ENCODE measurements at regions not wholly inside any gene's neighbourhood (a gene's known extent, or its start where the extent isn't known, plus 50 kb on each side); places are given as distances from the start of the nearest gene placed in this dataset.

DNA sequence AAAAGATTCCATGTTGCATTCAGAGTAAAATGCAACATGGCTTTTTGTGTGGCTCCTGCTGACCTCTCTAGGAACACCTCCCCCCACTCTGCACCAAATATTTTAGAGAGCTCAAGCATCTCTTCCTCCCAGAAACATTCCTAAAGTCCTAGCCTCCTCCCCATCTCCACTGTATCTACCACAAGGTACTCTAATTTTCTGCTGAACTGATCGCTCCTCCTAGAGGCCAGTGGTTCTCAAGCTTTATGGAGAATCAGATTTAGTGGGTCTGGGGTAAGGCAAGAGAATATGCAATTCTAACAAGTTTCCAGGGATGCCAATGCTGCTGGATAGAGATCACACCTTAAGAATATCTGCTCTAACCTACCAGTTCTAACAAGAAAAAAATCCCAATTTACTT, 89.5 kb upstream of the HNRNPA3 start:
- TF ChIP-seq, protein P1, sequence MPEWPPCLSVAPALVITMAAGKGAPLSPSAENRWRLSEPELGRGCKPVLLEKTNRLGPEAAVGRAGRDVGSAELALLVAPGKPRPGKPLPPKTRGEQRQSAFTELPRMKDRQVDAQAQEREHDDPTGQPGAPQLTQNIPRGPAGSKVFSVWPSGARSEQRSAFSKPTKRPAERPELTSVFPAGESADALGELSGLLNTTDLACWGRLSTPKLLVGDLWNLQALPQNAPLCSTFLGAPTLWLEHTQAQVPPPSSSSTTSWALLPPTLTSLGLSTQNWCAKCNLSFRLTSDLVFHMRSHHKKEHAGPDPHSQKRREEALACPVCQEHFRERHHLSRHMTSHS (tag by site-specific recombination; IDR thresholded peaks at IDR 0.05), result no peak
- TF ChIP-seq KLF9 (tag by site-specific recombination; IDR thresholded peaks at IDR 0.05; ENCODE audit: low read depth) (no peak), ZNF311 (tag by site-specific recombination; IDR thresholded peaks at IDR 0.05; ENCODE audit: borderline replicate concordance) (no peak), ZNF174 (tag by site-specific recombination; IDR thresholded peaks at IDR 0.05) (no peak), ZBTB1 (tag by site-specific recombination; IDR thresholded peaks at IDR 0.05) (no peak), ZNF2 (tag by site-specific recombination; IDR thresholded peaks at IDR 0.05) (no peak), ZNF473 (tag by site-specific recombination; IDR thresholded peaks at IDR 0.05) (no peak)
- TF ChIP-seq, protein P2, sequence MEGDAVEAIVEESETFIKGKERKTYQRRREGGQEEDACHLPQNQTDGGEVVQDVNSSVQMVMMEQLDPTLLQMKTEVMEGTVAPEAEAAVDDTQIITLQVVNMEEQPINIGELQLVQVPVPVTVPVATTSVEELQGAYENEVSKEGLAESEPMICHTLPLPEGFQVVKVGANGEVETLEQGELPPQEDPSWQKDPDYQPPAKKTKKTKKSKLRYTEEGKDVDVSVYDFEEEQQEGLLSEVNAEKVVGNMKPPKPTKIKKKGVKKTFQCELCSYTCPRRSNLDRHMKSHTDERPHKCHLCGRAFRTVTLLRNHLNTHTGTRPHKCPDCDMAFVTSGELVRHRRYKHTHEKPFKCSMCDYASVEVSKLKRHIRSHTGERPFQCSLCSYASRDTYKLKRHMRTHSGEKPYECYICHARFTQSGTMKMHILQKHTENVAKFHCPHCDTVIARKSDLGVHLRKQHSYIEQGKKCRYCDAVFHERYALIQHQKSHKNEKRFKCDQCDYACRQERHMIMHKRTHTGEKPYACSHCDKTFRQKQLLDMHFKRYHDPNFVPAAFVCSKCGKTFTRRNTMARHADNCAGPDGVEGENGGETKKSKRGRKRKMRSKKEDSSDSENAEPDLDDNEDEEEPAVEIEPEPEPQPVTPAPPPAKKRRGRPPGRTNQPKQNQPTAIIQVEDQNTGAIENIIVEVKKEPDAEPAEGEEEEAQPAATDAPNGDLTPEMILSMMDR (tag by site-specific recombination; IDR thresholded peaks at IDR 0.05), result no peak
